ENCODE measurements at regions not wholly inside any gene's neighbourhood (a gene's known extent, or its start where the extent isn't known, plus 50 kb on each side); places are given as distances from the start of the nearest gene placed in this dataset.

GRCh38 chr6:169852504-169853195 lies 101.2 kb downstream of the ERMARD start:
- no peak overlapping the region for H3K9ac ChIP-seq (ENCODE audit: low read depth in 2 of 2, low read length in 2 of 2)
- H3K9me3 ChIP-seq: no peaks in the 10 kb centered on the region
- no peak overlapping the region for H3K4me3 ChIP-seq
- peak; percentile 12 for DNase-seq
- peak overlapping the region; percentile 66 for H3K27ac ChIP-seq
- TF ChIP-seq, protein P1, sequence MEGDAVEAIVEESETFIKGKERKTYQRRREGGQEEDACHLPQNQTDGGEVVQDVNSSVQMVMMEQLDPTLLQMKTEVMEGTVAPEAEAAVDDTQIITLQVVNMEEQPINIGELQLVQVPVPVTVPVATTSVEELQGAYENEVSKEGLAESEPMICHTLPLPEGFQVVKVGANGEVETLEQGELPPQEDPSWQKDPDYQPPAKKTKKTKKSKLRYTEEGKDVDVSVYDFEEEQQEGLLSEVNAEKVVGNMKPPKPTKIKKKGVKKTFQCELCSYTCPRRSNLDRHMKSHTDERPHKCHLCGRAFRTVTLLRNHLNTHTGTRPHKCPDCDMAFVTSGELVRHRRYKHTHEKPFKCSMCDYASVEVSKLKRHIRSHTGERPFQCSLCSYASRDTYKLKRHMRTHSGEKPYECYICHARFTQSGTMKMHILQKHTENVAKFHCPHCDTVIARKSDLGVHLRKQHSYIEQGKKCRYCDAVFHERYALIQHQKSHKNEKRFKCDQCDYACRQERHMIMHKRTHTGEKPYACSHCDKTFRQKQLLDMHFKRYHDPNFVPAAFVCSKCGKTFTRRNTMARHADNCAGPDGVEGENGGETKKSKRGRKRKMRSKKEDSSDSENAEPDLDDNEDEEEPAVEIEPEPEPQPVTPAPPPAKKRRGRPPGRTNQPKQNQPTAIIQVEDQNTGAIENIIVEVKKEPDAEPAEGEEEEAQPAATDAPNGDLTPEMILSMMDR (IDR thresholded peaks at IDR 0.05): no peak
- H3K4me1 ChIP-seq: no peaks in the 10 kb centered on the region
- H3K36me3 ChIP-seq: no peaks in the 10 kb centered on the region
- no peaks in the 10 kb centered on the region for H3K27me3 ChIP-seq
- intact Hi-C loops (cut with DNase I): no loop called here

- Histone ChIP-seq H3K9ac (ENCODE audit: low read depth in 2 of 2, low read length in 2 of 2) (no peak overlapping the region), H3K4me3 (no peak overlapping the region), H3K27me3 (no peaks in the 10 kb centered on the region), H3K36me3 (no peaks in the 10 kb centered on the region), H3K27ac (peak overlapping the region; percentile 66), H3K4me1 (no peaks in the 10 kb centered on the region), H3K9me3 (no peaks in the 10 kb centered on the region)
- intact Hi-C loops (cut with DNase I): no loop called here
- peak; percentile 14 for DNase-seq
- TF ChIP-seq, protein P1 (IDR thresholded peaks at IDR 0.05): no peak
Observed at GRCh38 chr6:169851641-169852503, 100.5 kb downstream of the ERMARD start.

GRCh38 chr6:169850746-169851145 lies 99.3 kb downstream of the ERMARD start:
- Histone ChIP-seq H3K4me1 (no peaks in the 10 kb centered on the region), H3K27ac (no peak overlapping the region), H3K9me3 (no peaks in the 10 kb centered on the region), H3K36me3 (no peaks in the 10 kb centered on the region), H3K27me3 (no peaks in the 10 kb centered on the region), H3K4me3 (no peak overlapping the region), H3K9ac (ENCODE audit: low read depth in 2 of 2, low read length in 2 of 2) (no peak overlapping the region)
- TF ChIP-seq, protein P1 (IDR thresholded peaks at IDR 0.05): no peak
- DNase-seq: peak; percentile 4
- intact Hi-C loops (cut with DNase I): no loop called here

GRCh38 chr6:169850154-169850553 lies 98.7 kb downstream of the ERMARD start:
- no peaks in the 10 kb centered on the region for H3K4me1 ChIP-seq
- H3K36me3 ChIP-seq: no peaks in the 10 kb centered on the region
- DNase-seq: peak; percentile 2
- H3K4me3 ChIP-seq: no peak overlapping the region
- H3K27me3 ChIP-seq: no peaks in the 10 kb centered on the region
- no peaks in the 10 kb centered on the region for H3K9me3 ChIP-seq
- H3K9ac ChIP-seq (ENCODE audit: low read depth in 2 of 2, low read length in 2 of 2): no peak overlapping the region
- TF ChIP-seq, protein P1 (IDR thresholded peaks at IDR 0.05): no peak
- intact Hi-C loops (cut with DNase I): no loop called here
- H3K27ac ChIP-seq: no peak overlapping the region

- Histone ChIP-seq H3K4me1 (no peaks in the 10 kb centered on the region), H3K9ac (ENCODE audit: low read depth in 2 of 2, low read length in 2 of 2) (no peak overlapping the region), H3K9me3 (no peaks in the 10 kb centered on the region), H3K27ac (no peak overlapping the region), H3K36me3 (no peaks in the 10 kb centered on the region), H3K27me3 (no peaks in the 10 kb centered on the region), H3K4me3 (no peak overlapping the region)
- DNase-seq: no peak
- intact Hi-C loops (cut with DNase I): no loop called here
- TF ChIP-seq, protein P1 (IDR thresholded peaks at IDR 0.05): no peak
Observed at GRCh38 chr6:169849396-169849795, 98.0 kb downstream of the ERMARD start.

Data from colonic mucosa (tissue), 4 donors.